AG08396 (cell line): ENCODE measurements at regions not wholly inside any gene's neighbourhood (a gene's known extent, or its start where the extent isn't known, plus 50 kb on each side); places are given as distances from the start of the nearest gene placed in this dataset.
A peak's percentile ranks its signal among the peaks of the same experiment; 100 is the strongest.

Experiments
- DNase-seq: peaks from one replicate; pipeline ENCODE4 v3.0.0; 2012; ENCODE audit warnings: low spot score, mixed read lengths

- DNase-seq = no peak
Observed at GRCh38 chr2:201969241-201969937, 64.3 kb upstream of the FZD7 start.

DNA sequence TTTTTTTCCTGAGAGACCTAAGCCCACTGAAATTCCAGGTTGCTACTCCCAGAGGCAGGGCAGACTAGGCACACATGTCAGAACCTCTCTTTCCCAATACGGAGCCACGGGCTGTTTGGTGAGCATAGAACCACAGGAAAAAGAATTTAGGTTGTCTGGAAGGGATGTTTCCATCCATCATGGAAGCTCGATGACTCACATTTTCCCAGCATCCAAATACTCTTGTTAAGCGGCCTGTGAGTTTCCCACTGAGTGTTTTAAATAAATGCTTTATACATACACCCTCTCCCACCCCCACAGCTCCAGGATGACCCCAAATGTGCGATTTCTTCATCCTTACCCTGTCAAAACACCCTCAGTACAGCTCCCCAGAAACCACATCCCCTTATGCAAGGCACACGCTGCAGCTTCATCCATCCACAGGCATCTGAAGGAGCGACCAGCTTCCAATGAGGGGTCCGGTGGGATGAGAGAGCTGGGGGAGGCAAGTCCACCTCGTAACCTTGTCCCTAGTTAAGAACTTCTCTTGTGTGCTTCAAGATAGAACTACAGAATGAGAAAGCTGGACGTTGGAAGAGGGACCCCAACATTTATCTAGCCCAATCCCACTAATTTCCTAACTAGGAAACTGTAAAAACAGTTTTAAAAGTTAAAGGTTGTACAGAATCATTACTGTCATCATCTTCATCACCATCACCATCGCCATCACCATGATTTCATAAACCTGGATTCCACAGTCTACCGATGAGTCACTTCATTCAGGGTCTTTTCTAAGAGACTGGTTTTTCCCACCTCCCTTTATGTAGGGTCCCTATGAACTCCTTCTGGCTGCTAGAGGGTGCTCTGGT, 63.5 kb upstream of the FZD7 start:
- peak; percentile 34 for DNase-seq

DNA sequence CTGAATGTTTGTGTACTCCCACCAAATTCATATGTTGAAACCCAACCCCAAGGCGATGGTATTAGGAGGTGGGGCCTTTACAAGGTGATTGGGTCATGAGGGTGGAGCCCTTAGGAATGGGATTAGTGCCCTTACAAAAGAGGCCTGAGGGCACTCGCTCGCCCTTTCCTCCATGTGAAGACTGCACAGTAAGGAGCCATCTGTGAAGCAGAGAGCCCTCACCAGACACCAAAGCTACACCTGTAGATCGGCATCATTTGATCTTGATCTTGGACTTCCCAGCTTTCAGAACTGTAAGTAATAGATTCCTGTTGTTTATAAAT, 62.9 kb upstream of the FZD7 start:
- DNase-seq = no peak

DNA sequence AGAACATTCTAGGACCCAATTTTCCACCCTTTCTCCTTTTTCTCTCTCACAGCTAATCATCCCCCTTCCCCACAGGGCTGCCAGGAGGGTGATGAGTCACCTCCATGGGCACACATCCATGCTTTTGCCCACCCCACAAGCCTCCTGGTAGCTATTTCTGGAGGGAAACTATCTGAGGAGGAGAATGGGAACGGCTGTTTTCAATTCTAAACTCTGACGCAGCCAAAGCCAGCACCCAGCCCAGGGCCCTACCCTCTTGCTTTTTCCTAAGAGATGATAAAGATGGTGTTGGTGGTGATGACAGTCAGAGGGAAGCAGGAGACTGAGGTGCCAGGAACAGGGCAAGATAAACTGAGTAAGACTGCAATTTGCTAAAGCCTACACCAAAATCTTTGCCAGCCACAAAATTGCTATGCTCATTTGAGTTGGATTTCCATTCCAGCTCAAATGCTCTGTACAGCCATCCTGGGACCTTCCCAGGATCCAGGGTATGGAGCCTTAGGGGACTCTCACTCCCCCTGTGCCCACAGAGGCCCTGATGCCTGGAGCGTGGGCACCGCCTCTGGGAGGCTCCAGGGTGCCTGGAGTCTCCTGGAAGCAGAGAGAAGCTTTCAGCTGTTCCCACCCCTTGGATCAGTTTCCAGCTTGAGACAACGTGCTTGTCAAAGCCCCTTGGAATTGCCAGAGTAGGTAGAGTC, 62.0 kb upstream of the FZD7 start:
- DNase-seq = peak; percentile 32

DNA sequence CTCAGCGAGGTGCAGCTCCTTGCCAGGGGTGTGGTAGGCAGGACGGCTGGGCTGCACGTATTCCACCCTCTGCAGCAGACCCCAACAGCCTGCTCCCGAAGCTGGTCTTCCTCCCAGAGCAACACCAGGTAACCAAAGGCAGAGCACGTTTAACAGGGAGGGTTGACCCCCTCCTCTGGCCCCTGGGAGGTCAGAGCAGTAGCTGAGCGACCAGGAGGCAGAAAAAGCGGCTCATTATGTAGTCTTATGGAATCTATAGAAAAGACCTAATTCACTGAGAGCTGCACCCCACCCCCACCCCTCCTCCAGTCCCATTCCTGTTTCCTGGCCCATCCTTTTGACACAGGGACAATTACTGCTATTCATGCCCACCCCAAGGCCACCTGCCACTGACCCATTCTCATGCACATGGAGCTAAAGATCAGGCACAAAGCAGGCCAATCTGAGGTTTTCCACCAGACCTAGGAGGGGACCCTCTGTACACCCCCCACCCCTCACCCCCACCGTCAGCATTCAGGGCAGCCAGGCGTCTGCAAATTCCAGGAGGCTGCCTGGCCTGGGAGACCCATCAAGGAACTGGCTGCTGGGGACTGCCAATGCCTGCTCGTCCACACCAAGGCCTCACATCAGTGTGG, 60.9 kb upstream of the FZD7 start:
- no peak for DNase-seq

DNA sequence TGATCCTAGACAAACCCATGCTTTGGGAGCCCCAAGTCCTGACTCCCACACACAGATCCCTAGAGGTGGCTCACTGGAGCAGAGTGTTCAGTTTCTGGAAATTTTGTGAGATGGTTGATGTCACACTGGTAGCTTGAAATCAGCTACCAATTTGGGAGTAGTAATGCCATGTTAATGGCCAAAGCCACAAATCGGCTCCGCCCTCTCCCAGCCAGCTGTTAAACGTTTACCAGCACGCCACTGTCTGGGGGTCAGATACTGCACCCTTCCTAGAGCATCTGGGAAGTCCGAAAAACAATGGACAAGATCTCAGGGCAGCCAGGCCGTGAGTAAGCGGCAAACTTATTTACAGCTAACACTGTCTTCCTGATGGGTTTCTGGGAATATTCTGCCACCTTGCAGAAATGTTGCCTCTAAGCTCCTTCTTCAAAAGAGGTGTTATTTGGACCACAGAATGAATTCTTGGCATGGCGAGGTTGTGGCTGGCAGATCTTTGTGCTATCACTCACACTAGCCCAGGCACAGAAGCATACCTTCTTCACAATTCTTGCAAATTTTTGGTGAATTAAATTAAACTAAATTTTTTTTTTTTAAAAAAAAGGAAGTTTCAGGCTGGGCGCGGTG, 60.2 kb upstream of the FZD7 start:
- DNase-seq = no peak

GRCh38 chr2:201974171-201975100, 59.2 kb upstream of the FZD7 start:
- DNase-seq = no peak

GRCh38 chr2:201975434-201975833, 58.2 kb upstream of the FZD7 start:
- no peak for DNase-seq

- no peak for DNase-seq
Observed at GRCh38 chr2:201975964-201976612, 57.6 kb upstream of the FZD7 start.

DNA sequence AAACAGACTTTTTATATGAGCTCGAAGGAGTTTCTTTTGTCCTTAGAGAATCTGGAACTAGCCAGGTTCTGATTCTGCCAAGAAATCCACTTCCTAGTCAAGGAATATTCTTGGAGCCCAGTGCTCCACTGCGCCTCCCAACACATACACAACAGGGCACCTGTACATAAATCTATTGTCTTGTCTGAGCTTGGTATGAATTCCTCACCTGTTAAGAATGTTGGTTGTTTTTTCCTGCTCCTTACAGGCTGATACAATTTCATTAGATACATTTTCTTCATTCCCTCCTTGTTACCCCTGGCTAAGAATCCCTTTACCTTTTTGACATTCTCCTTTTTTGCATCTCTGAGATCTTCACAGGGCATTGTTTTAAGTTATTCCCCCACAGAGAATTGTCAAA, 56.0 kb upstream of the FZD7 start:
- DNase-seq = no peak

- DNase-seq = no peak
Observed at GRCh38 chr2:201978333-201978732, 55.3 kb upstream of the FZD7 start.

DNA sequence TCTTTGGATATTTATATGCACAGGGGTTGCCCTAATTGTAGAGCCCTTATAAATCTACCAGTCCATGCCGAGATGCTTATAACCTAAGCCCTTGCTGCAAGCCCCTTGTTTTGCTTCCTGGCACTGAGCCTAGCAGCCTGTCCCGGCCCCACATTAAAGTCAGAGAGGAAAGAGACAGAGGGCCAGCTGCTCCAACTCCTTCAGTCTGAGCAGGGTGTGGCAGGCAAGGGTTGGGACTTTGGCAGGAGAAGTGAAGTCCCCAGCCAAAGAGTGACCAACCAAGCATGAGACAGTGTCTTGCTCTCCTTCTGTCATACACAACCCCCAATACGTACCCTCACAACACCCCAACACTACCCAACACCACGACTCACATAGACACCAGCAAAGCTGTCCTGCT, 54.7 kb upstream of the FZD7 start:
- no peak for DNase-seq

DNA sequence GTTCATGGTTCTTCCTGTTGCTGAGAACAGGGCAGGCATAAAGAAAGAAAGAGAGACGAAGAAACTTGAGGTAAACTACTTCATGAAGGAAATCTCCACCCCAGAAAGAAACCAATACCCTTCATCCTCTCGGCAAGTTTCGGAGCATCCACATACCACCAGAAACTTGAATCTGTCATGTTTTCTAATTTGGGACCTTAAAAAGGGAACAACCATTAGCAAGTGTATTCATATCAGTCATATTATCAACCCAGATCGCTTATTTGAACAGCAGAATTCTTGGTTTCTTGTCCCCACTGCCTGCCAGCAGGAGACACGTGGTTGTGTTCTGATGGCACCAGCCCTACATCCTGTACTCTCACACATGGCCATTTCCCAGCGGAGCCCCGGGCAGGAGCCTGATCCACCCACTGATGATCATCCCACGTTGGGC, 53.2 kb upstream of the FZD7 start:
- DNase-seq = no peak

DNA sequence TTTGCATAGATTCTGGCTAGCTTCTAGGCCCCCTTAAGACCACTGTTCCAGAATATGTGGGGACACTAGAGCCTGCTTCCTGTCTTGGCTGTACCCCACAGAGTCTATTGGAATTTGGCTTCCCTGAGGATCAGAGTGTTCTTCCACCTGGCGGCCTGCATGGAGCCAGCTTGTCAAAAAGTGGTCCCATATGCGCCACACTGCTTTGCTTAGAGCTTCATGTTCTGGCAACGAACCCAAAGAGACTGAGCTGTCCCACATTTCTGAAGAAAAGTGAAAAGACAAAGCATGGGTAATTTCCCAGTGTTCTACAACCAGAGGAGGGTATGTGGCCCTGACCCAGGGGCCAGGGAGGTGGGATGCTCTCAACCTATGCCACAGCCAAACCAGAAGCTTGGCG, 52.7 kb upstream of the FZD7 start:
- DNase-seq = no peak

GRCh38 chr2:201983174-201983573, 50.5 kb upstream of the FZD7 start:
- DNase-seq = no peak

GRCh38 chr2:201983800-201984199, 49.9 kb upstream of the FZD7 start:
- DNase-seq = no peak
